ENCODE measurements at regions not wholly inside any gene's neighbourhood (a gene's known extent, or its start where the extent isn't known, plus 50 kb on each side); places are given as distances from the start of the nearest gene placed in this dataset.

DNA sequence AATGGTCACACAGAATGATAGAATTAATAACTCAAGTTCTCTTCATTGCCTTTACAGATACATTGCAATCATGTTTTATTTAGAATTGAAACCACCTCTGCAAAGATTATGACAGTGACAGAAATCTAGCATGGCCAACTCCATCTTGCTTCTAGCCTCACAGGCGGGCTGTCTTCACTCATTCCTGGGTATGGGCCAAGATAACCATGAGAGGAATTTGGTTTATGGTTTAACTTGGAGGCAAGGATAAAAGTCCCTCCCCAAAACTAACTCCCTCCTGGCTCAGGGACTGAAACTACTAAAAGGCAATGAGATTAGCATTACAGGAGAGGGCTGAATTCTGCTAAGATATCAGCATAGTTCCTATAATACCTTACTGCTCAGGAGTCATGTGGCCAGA lies 95.2 kb upstream of the CST7 start:
- TF ChIP-seq, protein P1, sequence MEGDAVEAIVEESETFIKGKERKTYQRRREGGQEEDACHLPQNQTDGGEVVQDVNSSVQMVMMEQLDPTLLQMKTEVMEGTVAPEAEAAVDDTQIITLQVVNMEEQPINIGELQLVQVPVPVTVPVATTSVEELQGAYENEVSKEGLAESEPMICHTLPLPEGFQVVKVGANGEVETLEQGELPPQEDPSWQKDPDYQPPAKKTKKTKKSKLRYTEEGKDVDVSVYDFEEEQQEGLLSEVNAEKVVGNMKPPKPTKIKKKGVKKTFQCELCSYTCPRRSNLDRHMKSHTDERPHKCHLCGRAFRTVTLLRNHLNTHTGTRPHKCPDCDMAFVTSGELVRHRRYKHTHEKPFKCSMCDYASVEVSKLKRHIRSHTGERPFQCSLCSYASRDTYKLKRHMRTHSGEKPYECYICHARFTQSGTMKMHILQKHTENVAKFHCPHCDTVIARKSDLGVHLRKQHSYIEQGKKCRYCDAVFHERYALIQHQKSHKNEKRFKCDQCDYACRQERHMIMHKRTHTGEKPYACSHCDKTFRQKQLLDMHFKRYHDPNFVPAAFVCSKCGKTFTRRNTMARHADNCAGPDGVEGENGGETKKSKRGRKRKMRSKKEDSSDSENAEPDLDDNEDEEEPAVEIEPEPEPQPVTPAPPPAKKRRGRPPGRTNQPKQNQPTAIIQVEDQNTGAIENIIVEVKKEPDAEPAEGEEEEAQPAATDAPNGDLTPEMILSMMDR (IDR thresholded peaks at IDR 0.05) = no peak
- no peak for TF ChIP-seq POLR2A (IDR thresholded peaks at IDR 0.05)

All from ovary (tissue), 3 donors.